GM23248 (cell line): ENCODE measurements at regions not wholly inside any gene's neighbourhood (a gene's known extent, or its start where the extent isn't known, plus 50 kb on each side); places are given as distances from the start of the nearest gene placed in this dataset.

Source experiments
- DNase-seq: peaks from one replicate; pipeline ENCODE4 v3.0.0-alpha.2; 2015
- H2AFZ ChIP-seq: fragments of 200-600 bp; sonication (generic); 2 replicates; pipeline ENCODE4 v1.6.1; 2016; ENCODE audit warnings: antibody characterized with exemption
- H3F3A ChIP-seq: fragments of 200-600 bp; sonication (generic); 2 replicates; pipeline ENCODE4 v1.6.1; 2016; ENCODE audit warnings: mild to moderate bottlenecking, antibody characterized with exemption, mixed run types; ENCODE audit not compliant: insufficient read depth
- H3K27ac ChIP-seq: fragments of 200-600 bp; sonication (generic); 2 replicates; pipeline ENCODE4 v1.5.1; 2016; ENCODE audit warnings: mild to moderate bottlenecking
- H3K27me3 ChIP-seq: fragments of 200-600 bp; sonication (generic); replicated peaks from 2 replicates; pipeline ENCODE4 v1.6.1; 2016; ENCODE audit warnings: mild to moderate bottlenecking; ENCODE audit not compliant: insufficient read depth
- H3K36me3 ChIP-seq: fragments of 200-600 bp; sonication (generic); 2 replicates; pipeline ENCODE4 v1.6.1; 2016; ENCODE audit warnings: low read depth, mild to moderate bottlenecking
- H3K4me1 ChIP-seq: fragments of 200-600 bp; sonication (generic); 2 replicates; pipeline ENCODE4 v1.6.1; 2016; ENCODE audit warnings: mild to moderate bottlenecking; ENCODE audit not compliant: insufficient read depth
- H3K4me2 ChIP-seq: fragments of 200-600 bp; sonication (generic); one replicate; pipeline ENCODE4 v1.6.1; 2016; ENCODE audit warnings: mild to moderate bottlenecking; ENCODE audit not compliant: unreplicated experiment
- H3K4me3 ChIP-seq: fragments of 200-600 bp; sonication (generic); 2 replicates; pipeline ENCODE4 v1.5.1; 2016; ENCODE audit warnings: mild to moderate bottlenecking
- H3K79me2 ChIP-seq: fragments of 200-600 bp; sonication (generic); 2 replicates; pipeline ENCODE4 v1.6.1; 2016; ENCODE audit warnings: mild to moderate bottlenecking; ENCODE audit not compliant: insufficient read depth
- H3K9ac ChIP-seq: fragments of 200-600 bp; sonication (generic); 2 replicates; pipeline ENCODE4 v1.6.1; 2016; ENCODE audit warnings: mild to moderate bottlenecking
- H3K9me2 ChIP-seq: fragments of 200-600 bp; sonication (generic); 2 replicates; pipeline ENCODE4 v1.6.1; 2016; ENCODE audit warnings: mixed run types, mild to moderate bottlenecking, moderate library complexity; ENCODE audit not compliant: insufficient read depth
- H3K9me3 ChIP-seq: fragments of 200-600 bp; sonication (generic); one replicate; pipeline ENCODE4 v1.6.1; 2017; ENCODE audit warnings: low read depth
- H4K20me1 ChIP-seq: fragments of 200-600 bp; sonication (generic); 2 replicates; pipeline ENCODE4 v1.6.0; 2016; ENCODE audit not compliant: insufficient read depth
- EZH2 ChIP-seq: fragments of 200-600 bp; sonication (generic); IDR thresholded peaks from 2 replicates; pipeline ENCODE4 v1.6.1; 2018; ENCODE audit warnings: antibody characterized with exemption, mild to moderate bottlenecking; ENCODE audit not compliant: insufficient read depth, poor library complexity, severe bottlenecking
- EZH2phosphoT487 ChIP-seq: fragments of 200-600 bp; sonication (generic); IDR thresholded peaks from 2 replicates; pipeline ENCODE4 v1.6.1; 2018; ENCODE audit warnings: antibody characterized with exemption, moderate library complexity, mild to moderate bottlenecking, low read depth; ENCODE audit not compliant: insufficient read depth
- WGBS, 2 experiments: methylation state at CpG; one replicate each; pipeline ENCODE4 v1.1.6; 2015 to 2017; ENCODE audit warnings: low lambda C conversion rate in 2 of 2, low coverage in 1 of 2; ENCODE audit errors: missing lambda C conversion rate in 2 of 2; 5-methylcytosine and 5-hydroxymethylcytosine counted together
- in situ Hi-C: fragments of 300-500 bp; cut with MboI; formaldehyde crosslinking; loops from 2 replicates; pipeline ENCODE4 v1.15.0; 2020

DNA sequence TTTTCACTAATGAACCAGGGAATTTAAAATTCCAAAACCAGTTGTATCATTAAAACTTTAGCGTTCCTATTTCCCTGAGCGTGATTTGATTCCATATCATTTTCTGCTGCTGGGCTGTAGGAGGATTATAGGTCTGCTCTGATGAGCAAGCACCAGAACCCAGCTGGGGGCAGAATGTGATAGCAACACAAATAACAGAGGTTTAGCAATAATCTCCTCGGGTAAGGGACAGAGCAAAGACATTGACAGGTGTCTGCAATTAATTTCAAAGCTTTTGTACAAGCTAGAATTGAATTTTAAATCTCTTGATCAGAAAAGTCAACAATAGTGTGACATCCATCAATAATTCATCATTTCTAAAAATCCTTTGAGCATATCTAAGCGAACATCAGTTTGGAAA, 163.4 kb upstream of the RAP2B start:
- Histone ChIP-seq H3K79me2 (no peaks in the 10 kb centered on the region), H3K27ac (no peak overlapping the region), H3K9ac (no peak overlapping the region), H3K4me3 (no peak overlapping the region), H3K9me3 (no peaks in the 10 kb centered on the region), H3K27me3 (no peaks in the 10 kb centered on the region), H3K9me2 (no peaks in the 10 kb centered on the region), H4K20me1 (no peaks in the 10 kb centered on the region), H3K36me3 (no peaks in the 10 kb centered on the region), H3F3A (no peaks in the 10 kb centered on the region), H3K4me2 (no peak overlapping the region), H3K4me1 (no peaks in the 10 kb centered on the region), H2AFZ (no peak overlapping the region)
- WGBS, 2 experiments: 45 to 47% methylated on average over 4 of the region's 4 CpGs
- TF ChIP-seq EZH2 (no peak), EZH2phosphoT487 (no peak)
- no peak for DNase-seq
- in situ Hi-C loops: no loop called here

DNA sequence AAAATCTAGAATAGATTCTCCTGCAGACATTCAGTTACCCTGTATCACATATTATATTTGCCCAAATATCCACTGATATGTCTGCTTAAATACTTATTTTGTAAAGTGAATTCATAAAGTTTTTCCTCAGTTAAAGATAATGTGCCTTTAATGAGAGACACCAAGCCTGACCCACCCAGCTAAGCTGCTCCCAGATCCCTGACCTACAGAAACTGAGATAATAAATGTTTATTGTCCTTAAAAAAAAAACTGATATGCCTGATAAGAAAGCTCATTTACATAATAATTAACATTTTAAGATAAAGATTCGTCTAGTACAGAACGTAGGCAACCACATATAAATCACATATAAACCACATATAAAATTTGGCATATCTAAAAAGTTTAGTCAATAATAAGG, 161.7 kb upstream of the RAP2B start:
- Histone ChIP-seq H3K27ac (no peak overlapping the region), H3K9me3 (no peaks in the 10 kb centered on the region), H3K27me3 (no peaks in the 10 kb centered on the region), H3K9ac (no peak overlapping the region), H3K9me2 (no peaks in the 10 kb centered on the region), H3K4me2 (no peak overlapping the region), H3K4me3 (no peak overlapping the region), H3K79me2 (no peaks in the 10 kb centered on the region), H2AFZ (no peak overlapping the region), H3K36me3 (no peaks in the 10 kb centered on the region), H4K20me1 (no peaks in the 10 kb centered on the region), H3F3A (no peaks in the 10 kb centered on the region), H3K4me1 (no peaks in the 10 kb centered on the region)
- no peak for TF ChIP-seq EZH2phosphoT487
- TF ChIP-seq EZH2: no peak
- in situ Hi-C loops: loop anchor here (25.0 kb wide), 1 partner anchor 937 kb away; no protein-coding TSS in a partner anchor
- DNase-seq: no peak
- WGBS, 2 experiments: 77 to 85% methylated on average over 2 of the region's 2 CpGs

DNA sequence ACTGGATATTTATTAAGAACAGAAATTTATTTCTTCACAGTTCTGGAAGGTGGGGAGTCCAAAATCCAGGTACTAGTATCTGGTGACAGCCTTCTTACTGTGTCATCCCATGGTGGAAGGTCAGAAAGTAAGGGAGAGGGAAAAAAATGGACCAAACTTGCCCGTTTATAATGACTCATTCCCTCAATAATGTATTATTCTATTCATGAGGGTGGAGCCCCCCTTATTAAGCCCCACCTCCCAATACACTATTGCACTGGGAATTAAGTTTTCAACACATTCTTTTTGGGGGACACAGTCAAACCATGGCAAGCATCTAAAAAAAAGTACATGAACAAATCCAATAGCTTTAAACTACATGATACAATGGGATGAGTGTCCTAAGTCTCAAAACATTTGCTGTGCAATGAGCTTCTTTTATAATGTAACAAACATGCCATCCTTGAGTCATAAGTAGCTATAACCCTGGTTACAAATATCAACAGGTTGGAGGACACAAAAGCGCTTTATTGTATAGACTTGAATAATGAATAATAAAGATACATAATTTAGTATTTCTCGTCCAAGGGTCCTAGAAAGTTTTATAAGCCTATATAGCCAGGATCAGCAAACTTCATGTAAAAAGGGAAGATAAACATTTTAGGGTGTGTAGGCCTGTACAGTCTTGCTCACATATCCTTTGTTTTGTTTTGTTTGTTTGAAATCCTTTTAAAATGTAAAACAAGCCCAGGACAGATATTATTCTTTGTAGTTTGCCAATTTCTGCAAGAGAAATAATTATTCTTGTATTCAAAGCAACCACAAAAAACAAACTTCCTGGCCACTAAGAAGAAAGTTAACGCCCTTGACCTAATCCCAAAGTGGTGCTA, 160.6 kb upstream of the RAP2B start:
- H3K79me2 ChIP-seq: no peaks in the 10 kb centered on the region
- H3K27ac ChIP-seq: no peak overlapping the region
- H3K9me2 ChIP-seq: no peaks in the 10 kb centered on the region
- no peaks in the 10 kb centered on the region for H3K27me3 ChIP-seq
- H4K20me1 ChIP-seq: no peaks in the 10 kb centered on the region
- no peak overlapping the region for H2AFZ ChIP-seq
- H3K36me3 ChIP-seq: no peaks in the 10 kb centered on the region
- 25 to 33% methylated on average over 4 of the region's 4 CpGs for WGBS, 2 experiments
- no peak overlapping the region for H3K9ac ChIP-seq
- no peaks in the 10 kb centered on the region for H3K4me1 ChIP-seq
- H3K4me3 ChIP-seq: no peak overlapping the region
- in situ Hi-C loops: loop anchor here (25.0 kb wide), 1 partner anchor 936 kb away; no protein-coding TSS in a partner anchor
- TF ChIP-seq EZH2phosphoT487 (no peak), EZH2 (no peak)
- H3K4me2 ChIP-seq: no peak overlapping the region
- no peaks in the 10 kb centered on the region for H3K9me3 ChIP-seq
- no peaks in the 10 kb centered on the region for H3F3A ChIP-seq
- DNase-seq: peak; percentile 19

DNA sequence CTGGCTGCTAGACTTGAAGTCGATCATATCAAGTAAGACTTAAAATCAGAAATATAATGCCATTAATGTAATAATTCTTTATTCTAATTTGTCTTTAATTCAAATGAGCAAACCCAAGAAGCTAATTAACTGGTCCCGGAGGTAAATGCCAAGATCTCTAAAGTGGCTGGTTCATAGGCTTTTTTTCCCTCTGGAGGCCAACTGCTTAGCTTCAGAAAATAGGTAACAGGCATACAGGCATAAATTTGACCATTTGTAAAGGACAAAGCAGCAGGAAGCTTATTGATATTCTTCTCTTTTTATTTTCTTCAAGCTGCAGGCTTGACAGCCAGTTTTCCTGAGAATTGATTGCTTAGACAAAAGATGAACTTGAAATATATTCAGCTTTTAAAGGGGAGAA, 158.6 kb upstream of the RAP2B start:
- H3K9me3 ChIP-seq: no peaks in the 10 kb centered on the region
- TF ChIP-seq EZH2 (no peak), EZH2phosphoT487 (no peak)
- no peaks in the 10 kb centered on the region for H3F3A ChIP-seq
- DNase-seq: no peak
- H3K9ac ChIP-seq: no peak overlapping the region
- no peak overlapping the region for H3K4me3 ChIP-seq
- H3K27ac ChIP-seq: no peak overlapping the region
- no peaks in the 10 kb centered on the region for H3K79me2 ChIP-seq
- H3K4me1 ChIP-seq: no peaks in the 10 kb centered on the region
- in situ Hi-C loops: loop anchor here (25.0 kb wide), 1 partner anchor 934 kb away; no protein-coding TSS in a partner anchor
- no peaks in the 10 kb centered on the region for H4K20me1 ChIP-seq
- H3K27me3 ChIP-seq: no peaks in the 10 kb centered on the region
- WGBS, 2 experiments: 48% methylated on average over 2 of the region's 2 CpGs
- no peaks in the 10 kb centered on the region for H3K36me3 ChIP-seq
- no peaks in the 10 kb centered on the region for H3K9me2 ChIP-seq
- no peak overlapping the region for H2AFZ ChIP-seq
- H3K4me2 ChIP-seq: no peak overlapping the region
